ENCODE measurements at regions not wholly inside any gene's neighbourhood (a gene's known extent, or its start where the extent isn't known, plus 50 kb on each side); places are given as distances from the start of the nearest gene placed in this dataset.

GRCh38 chr4:103482893-103483292, 236.9 kb downstream of the TACR3 start:
- H2AFZ ChIP-seq (ENCODE audit: control insufficient read depth, low read length): no peak overlapping the region
- TF ChIP-seq CTCF (optimal IDR thresholded peaks at IDR 0.05 in 1 of 3, IDR thresholded peaks at IDR 0.05 in 1 of 3, conservative IDR thresholded peaks at IDR 0.05 in 1 of 3; ENCODE audit: extremely low read depth in 1 of 3, insufficient read depth in 2 of 3, low read length in 3 of 3) (no peak), EZH2 (IDR thresholded peaks at IDR 0.05; ENCODE audit: low read length) (no peak)
- no peaks in the 10 kb centered on the region for H3K9me3 ChIP-seq (ENCODE audit: control insufficient read depth, low read depth, low read length)
- DNase-seq (ENCODE audit: low read depth, low spot score): no peak
- no peak for FAIRE-seq
- no peaks in the 10 kb centered on the region for H3K79me2 ChIP-seq (ENCODE audit: control insufficient read depth, insufficient read depth, low read length)
- no peaks in the 10 kb centered on the region for H3K36me3 ChIP-seq (ENCODE audit: control insufficient read depth in 2 of 2, extremely low read depth in 1 of 2, insufficient read depth in 2 of 2, low read length in 2 of 2)
- H3K27me3 ChIP-seq (ENCODE audit: control insufficient read depth, extremely low read depth, insufficient read depth, low read length): no peaks in the 10 kb centered on the region
- dilution Hi-C loops (cut with MboI; ENCODE audit: extremely low pct_ligation_motif_present, low sequenced_read_pairs): no loop called here
- no peaks in the 10 kb centered on the region for H3K9me1 ChIP-seq (ENCODE audit: control insufficient read depth, extremely low read depth, insufficient read depth, low read length)
- no peak overlapping the region for H3K9ac ChIP-seq (ENCODE audit: control insufficient read depth, extremely low read depth, insufficient read depth, low read length)
- H3K27ac ChIP-seq (ENCODE audit: control insufficient read depth, insufficient read depth, low read length): no peak overlapping the region
- H3K4me2 ChIP-seq (ENCODE audit: control insufficient read depth, extremely low read depth, insufficient read depth, low read depth, low read length): no peak overlapping the region
- no peaks in the 10 kb centered on the region for H3K4me1 ChIP-seq (ENCODE audit: control insufficient read depth, extremely low read depth, insufficient read depth, low read length)
- H4K20me1 ChIP-seq (ENCODE audit: control insufficient read depth, extremely low read depth, insufficient read depth, low read length): no peaks in the 10 kb centered on the region
- no peak overlapping the region for H3K4me3 ChIP-seq (ENCODE audit: control insufficient read depth in 2 of 3, extremely low read depth in 1 of 3, insufficient read depth in 2 of 3, low read depth in 1 of 3, low read length in 3 of 3)

GRCh38 chr4:103482471-103482870, 237.3 kb downstream of the TACR3 start:
- no peak for DNase-seq (ENCODE audit: low read depth, low spot score)

More at GRCh38 chr4:103482471-103482870, 237.3 kb downstream of the TACR3 start:
- no peaks in the 10 kb centered on the region for H3K79me2 ChIP-seq (ENCODE audit: control insufficient read depth, insufficient read depth, low read length)
- H3K4me3 ChIP-seq (ENCODE audit: control insufficient read depth in 2 of 3, extremely low read depth in 1 of 3, insufficient read depth in 2 of 3, low read depth in 1 of 3, low read length in 3 of 3): no peak overlapping the region
- FAIRE-seq: no peak
- no peak overlapping the region for H3K27ac ChIP-seq (ENCODE audit: control insufficient read depth, insufficient read depth, low read length)
- H2AFZ ChIP-seq (ENCODE audit: control insufficient read depth, low read length): no peak overlapping the region
- H3K9ac ChIP-seq (ENCODE audit: control insufficient read depth, extremely low read depth, insufficient read depth, low read length): no peak overlapping the region
- H3K36me3 ChIP-seq (ENCODE audit: control insufficient read depth in 2 of 2, extremely low read depth in 1 of 2, insufficient read depth in 2 of 2, low read length in 2 of 2): no peaks in the 10 kb centered on the region
- dilution Hi-C loops (cut with MboI; ENCODE audit: extremely low pct_ligation_motif_present, low sequenced_read_pairs): no loop called here
- no peaks in the 10 kb centered on the region for H3K27me3 ChIP-seq (ENCODE audit: control insufficient read depth, extremely low read depth, insufficient read depth, low read length)
- TF ChIP-seq CTCF (optimal IDR thresholded peaks at IDR 0.05 in 1 of 3, IDR thresholded peaks at IDR 0.05 in 1 of 3, conservative IDR thresholded peaks at IDR 0.05 in 1 of 3; ENCODE audit: extremely low read depth in 1 of 3, insufficient read depth in 2 of 3, low read length in 3 of 3): no peak
- TF ChIP-seq EZH2 (IDR thresholded peaks at IDR 0.05; ENCODE audit: low read length): no peak
- H3K9me3 ChIP-seq (ENCODE audit: control insufficient read depth, low read depth, low read length): no peaks in the 10 kb centered on the region
- no peaks in the 10 kb centered on the region for H4K20me1 ChIP-seq (ENCODE audit: control insufficient read depth, extremely low read depth, insufficient read depth, low read length)
- H3K9me1 ChIP-seq (ENCODE audit: control insufficient read depth, extremely low read depth, insufficient read depth, low read length): no peaks in the 10 kb centered on the region
- H3K4me2 ChIP-seq (ENCODE audit: control insufficient read depth, extremely low read depth, insufficient read depth, low read depth, low read length): no peak overlapping the region
- no peaks in the 10 kb centered on the region for H3K4me1 ChIP-seq (ENCODE audit: control insufficient read depth, extremely low read depth, insufficient read depth, low read length)
